NCI-H1105 treated with DMSO at 0.1 percent for 48 hours (cell line): ENCODE measurements at regions not wholly inside any gene's neighbourhood (a gene's known extent, or its start where the extent isn't known, plus 50 kb on each side); places are given as distances from the start of the nearest gene placed in this dataset.
"Not testable (repeated sequence)": the region's sequence is repeated elsewhere in the genome, so short reads cannot be mapped to it uniquely, and the experiment has no call there.

Source experiments
- DNase-seq: peaks from one replicate; lab custom pipeline; 2025; lab: John Stamatoyannopoulos, UW

GRCh38 chr17:43315858-43316521 is 82.2 kb upstream of the RNU2-1 start:
- DNase-seq, result no peak

- no peak for DNase-seq
These were observed 81.6 kb upstream of the RNU2-1 start for GRCh38 chr17:43315369-43315768.

GRCh38 chr17:43314611-43315011 is 80.8 kb upstream of the RNU2-1 start:
- no peak for DNase-seq

- no peak for DNase-seq
These were observed 78.2 kb upstream of the RNU2-1 start for GRCh38 chr17:43312011-43312410.

GRCh38 chr17:43309505-43310332 is 75.9 kb upstream of the RNU2-1 start:
- DNase-seq, result no peak

GRCh38 chr17:43308999-43309398 is 75.2 kb upstream of the RNU2-1 start:
- no peak for DNase-seq

GRCh38 chr17:43304792-43305191 is 71.0 kb upstream of the RNU2-1 start:
- DNase-seq, result not testable (repeated sequence)

- DNase-seq, result not testable (repeated sequence)
These were observed 69.3 kb upstream of the RNU2-1 start for GRCh38 chr17:43303049-43303448.

GRCh38 chr17:43299300-43300076 is 65.7 kb upstream of the RNU2-1 start:
- not testable (repeated sequence) for DNase-seq

- DNase-seq, result not testable (repeated sequence)
These were observed 55.9 kb upstream of the RNU2-1 start for GRCh38 chr17:43289670-43290069.

GRCh38 chr17:43283606-43284005 is 49.8 kb upstream of the RNU2-1 start:
- not testable (repeated sequence) for DNase-seq
